ENCODE measurements at regions not wholly inside any gene's neighbourhood (a gene's known extent, or its start where the extent isn't known, plus 50 kb on each side); places are given as distances from the start of the nearest gene placed in this dataset.

GRCh38 chr15:38896647-38897046 is 332.0 kb upstream of the RASGRP1 start:
- no peak for DNase-seq

GRCh38 chr15:38897551-38897950 is 332.9 kb upstream of the RASGRP1 start:
- no peak for DNase-seq

- no peak for DNase-seq
These were observed 333.6 kb upstream of the RASGRP1 start for GRCh38 chr15:38898236-38898635.

GRCh38 chr15:38899300-38899699 is 334.7 kb upstream of the RASGRP1 start:
- DNase-seq, result no peak

GRCh38 chr15:38904298-38904697 is 339.7 kb upstream of the RASGRP1 start:
- no peak for DNase-seq

- no peak for DNase-seq
These were observed 341.0 kb upstream of the RASGRP1 start for GRCh38 chr15:38905632-38906031.

GRCh38 chr15:38920966-38921365 is 356.4 kb upstream of the RASGRP1 start:
- no peak for DNase-seq

GRCh38 chr15:38921471-38921870 is 356.9 kb upstream of the RASGRP1 start:
- DNase-seq, result no peak

- no peak for DNase-seq
These were observed 363.8 kb upstream of the RASGRP1 start for GRCh38 chr15:38928431-38928830.

- DNase-seq, result no peak
These were observed 366.4 kb upstream of the RASGRP1 start for GRCh38 chr15:38930851-38931572.

- DNase-seq, result no peak
These were observed 376.9 kb upstream of the RASGRP1 start for GRCh38 chr15:38941399-38941953.

GRCh38 chr15:38944536-38944935 is 379.9 kb upstream of the RASGRP1 start:
- DNase-seq, result no peak

GRCh38 chr15:38945551-38946298 is 381.1 kb upstream of the RASGRP1 start:
- DNase-seq, result no peak

- no peak for DNase-seq
These were observed 389.5 kb upstream of the RASGRP1 start for GRCh38 chr15:38954090-38954489.

GRCh38 chr15:38961456-38961855 is 396.8 kb upstream of the RASGRP1 start:
- no peak for DNase-seq

- DNase-seq, result no peak
These were observed 397.3 kb upstream of the RASGRP1 start for GRCh38 chr15:38961931-38962330.

- DNase-seq, result no peak
These were observed 408.2 kb upstream of the RASGRP1 start for GRCh38 chr15:38972831-38973230.

- DNase-seq, result no peak
These were observed 410.8 kb upstream of the RASGRP1 start for GRCh38 chr15:38975282-38975990.

- DNase-seq, result no peak
These were observed 426.5 kb upstream of the RASGRP1 start for GRCh38 chr15:38991126-38991525.

GRCh38 chr15:38991701-38992100 is 427.1 kb upstream of the RASGRP1 start:
- no peak for DNase-seq

- DNase-seq, result no peak
These were observed 427.9 kb upstream of the RASGRP1 start for GRCh38 chr15:38992506-38992905.

- no peak for DNase-seq
These were observed 428.3 kb upstream of the RASGRP1 start for GRCh38 chr15:38992930-38993329.

GRCh38 chr15:38994310-38994709 is 429.7 kb upstream of the RASGRP1 start:
- DNase-seq, result no peak
